GM21619 (cell line): ENCODE measurements at regions not wholly inside any gene's neighbourhood (a gene's known extent, or its start where the extent isn't known, plus 50 kb on each side); places are given as distances from the start of the nearest gene placed in this dataset.

ENCODE experiments used
- ATAC-seq: cut with Tn5 transposase; IDR thresholded peaks from one replicate; pipeline ENCODE4 v1.9.1; 2021; ENCODE audit not compliant: unreplicated experiment

DNA sequence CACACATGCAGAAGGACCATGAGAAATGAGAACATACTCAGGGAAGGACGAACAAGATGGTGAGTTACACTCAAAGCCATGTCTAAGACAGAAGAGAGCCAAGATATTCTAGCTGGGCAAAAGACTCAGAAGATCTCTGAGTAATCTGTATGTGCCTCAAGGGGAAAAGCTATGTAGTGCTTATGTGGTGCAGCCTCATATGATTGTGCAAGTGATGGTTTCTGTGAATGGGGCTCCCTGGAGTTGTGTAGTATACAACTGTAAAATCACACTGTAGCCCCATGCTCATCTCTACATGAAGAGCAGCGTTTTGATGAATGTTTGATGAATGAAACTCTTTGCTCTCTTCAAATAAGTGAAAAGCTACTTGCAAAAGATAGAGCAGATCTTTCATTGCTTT, 57.5 kb downstream of the OSR1 start:
- ATAC-seq = no peak

DNA sequence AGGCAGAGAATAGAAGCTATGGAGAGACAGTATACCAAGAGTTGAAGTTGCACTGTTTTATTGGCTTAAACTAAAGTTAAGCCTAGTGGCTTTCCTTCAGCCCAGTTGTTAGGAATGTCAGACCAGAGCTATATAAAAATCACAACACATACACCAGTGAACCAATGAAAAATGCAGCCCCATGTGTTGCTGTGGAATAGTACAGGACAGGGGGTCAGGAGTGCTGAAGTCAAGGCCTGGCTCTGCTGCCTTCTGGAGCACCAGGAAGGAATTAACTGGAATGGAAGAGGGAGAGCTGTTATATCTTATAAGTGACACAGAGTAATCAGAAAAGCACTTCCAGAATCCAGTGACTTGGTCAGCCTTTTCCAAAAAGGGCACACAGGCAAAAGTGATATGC, 58.9 kb downstream of the OSR1 start:
- no peak for ATAC-seq

DNA sequence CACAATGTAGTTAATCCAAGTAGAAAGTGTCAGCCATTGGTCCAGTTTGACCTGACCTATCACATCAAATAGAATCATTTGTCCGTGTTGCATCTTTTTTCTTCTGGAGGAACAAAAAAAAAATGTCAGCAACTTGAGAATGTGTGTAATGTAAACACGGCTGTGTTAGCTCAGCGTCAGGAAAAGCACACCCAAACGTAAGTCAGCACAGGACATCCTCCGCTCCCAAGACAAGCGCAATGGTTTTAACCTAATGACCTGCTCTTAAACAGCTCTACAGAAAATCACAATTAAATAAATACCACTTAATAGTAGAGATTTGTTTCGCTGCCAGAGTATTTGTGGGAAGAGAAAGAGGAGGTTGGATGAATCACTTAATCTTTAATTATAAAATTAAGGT, 59.4 kb downstream of the OSR1 start:
- no peak for ATAC-seq

DNA sequence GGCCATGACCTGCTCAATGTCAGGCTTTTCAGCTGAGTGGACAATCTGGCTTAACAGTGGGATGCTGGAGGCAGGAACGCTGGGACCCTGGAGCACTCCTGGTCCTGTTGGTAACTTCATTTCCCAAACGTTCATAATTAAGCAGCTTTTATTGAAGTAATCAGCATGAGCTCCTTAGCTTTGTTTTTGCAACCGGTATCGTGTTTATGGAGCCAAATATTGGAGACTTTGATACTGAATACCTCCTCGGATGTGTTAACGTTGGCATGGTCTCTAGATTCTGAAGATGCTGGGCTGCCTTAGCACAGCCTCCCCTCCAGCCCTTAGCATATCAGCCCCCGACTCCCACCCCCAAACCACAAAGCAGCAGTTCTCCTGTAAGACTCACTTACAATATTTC, 60.7 kb downstream of the OSR1 start:
- no peak for ATAC-seq

DNA sequence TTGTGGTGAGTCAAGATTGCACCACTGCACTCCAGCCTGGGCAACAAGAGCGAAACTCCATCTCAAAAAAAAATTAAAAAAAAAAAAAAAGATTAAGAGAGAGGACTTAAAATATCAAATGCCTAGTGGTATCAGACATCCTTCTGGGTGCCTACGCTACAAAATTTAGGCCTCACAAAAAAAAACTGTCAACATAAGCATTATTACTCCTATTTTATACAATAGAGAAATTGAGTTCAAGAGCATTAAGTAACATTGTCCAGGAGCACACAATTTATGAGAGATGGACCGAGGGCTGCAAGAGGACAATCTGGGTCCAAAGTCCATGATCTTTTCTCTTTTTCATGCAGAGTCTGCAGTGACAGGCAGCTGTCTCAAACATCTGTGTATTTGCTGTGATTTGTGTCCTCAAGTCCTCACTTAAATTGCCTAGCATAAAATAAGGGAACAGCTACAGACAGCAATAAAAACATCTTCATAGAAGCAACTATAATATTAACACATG, 62.4 kb downstream of the OSR1 start:
- no peak for ATAC-seq

DNA sequence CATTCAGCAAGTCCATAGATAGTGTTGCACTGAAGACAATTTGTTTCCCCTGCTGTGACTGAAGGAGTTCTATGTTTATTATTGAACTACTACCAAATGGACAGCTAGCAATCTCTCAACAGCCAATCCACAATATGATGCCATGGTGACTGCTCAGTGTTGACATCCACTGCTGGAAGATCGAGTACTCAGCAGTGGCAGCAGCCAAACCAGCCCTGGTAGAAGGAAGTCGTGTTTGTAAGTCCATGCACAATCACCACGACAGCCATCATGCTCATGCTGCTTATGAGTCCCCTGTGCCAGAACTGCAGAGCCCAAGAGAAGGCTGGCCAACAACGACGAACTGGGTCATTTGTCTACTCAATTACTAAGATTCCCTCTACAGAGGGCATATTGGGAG, 66.4 kb downstream of the OSR1 start:
- ATAC-seq = no peak

DNA sequence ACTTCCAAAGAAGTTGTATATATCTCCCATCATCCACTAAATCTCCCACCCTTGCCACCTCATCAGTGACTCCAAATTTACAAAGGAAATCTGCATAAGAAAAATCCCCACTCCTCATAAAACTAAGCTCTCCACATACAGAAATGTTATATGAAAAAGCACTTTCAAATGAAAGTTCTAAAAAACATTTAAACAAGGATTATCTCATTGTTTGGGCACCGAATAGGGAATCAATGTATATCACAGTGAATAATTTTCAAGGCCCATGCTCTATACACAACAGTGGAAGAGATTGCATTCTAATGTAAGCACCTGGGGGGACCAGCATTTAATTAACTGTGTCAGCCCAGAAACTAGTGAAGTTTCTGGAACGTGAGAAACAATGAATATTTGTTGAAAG, 70.1 kb downstream of the OSR1 start:
- ATAC-seq = no peak

DNA sequence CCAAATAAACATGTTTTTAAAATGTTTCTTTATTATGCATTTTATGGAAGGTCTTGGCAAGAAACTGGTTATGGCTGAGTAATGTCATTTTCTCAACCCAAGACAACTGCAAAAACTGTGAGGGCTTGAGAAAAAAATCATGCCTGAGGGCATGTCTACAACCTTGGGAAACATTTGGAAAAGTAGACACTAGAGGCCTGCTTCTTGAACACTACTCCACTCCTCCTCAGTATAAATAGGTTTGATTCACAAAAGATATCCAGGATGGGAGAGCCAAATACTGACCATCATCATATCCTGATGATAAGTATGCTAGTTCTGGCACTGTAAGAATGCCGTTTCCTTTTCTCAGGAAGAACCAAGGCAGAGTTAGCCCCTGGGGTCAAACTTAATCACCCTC, 71.1 kb downstream of the OSR1 start:
- no peak for ATAC-seq

DNA sequence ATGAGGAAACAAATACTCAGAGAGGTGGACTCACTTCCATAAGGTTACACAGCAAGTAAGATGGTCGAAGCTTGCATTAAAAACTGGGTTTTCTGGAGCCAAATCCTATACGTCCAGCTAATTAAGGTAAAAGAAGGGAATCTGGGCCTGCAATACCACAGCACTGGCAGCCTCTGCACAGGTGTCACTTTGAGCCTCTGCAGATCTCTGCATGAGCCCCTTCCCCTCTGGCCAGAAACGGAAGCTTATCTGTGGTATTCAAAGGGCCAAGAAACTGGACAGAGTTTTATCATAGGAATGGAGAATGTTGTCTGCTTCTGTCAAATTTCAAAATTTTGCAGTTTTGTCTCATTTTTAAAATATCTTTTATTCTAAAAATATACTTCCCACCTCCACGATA, 76.1 kb downstream of the OSR1 start:
- no peak for ATAC-seq

DNA sequence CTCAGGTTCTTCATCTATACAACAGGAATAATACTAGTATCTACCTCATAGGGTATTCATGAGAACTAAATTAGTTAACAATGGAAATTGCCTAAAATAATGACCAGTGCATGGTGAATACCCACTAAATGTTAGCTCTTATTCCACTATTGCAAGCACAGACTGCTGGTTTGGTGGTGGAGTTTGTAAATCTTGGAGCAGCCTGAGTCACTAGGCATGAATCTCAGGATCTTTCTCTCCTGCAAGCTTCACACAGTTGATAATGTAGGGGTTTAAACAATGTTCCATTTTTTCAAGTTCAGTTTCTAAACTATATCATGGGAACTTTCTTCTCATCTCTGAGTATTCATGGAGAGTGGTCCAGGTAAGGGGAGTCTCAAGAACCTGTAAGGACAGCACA, 84.0 kb downstream of the OSR1 start:
- ATAC-seq = no peak

DNA sequence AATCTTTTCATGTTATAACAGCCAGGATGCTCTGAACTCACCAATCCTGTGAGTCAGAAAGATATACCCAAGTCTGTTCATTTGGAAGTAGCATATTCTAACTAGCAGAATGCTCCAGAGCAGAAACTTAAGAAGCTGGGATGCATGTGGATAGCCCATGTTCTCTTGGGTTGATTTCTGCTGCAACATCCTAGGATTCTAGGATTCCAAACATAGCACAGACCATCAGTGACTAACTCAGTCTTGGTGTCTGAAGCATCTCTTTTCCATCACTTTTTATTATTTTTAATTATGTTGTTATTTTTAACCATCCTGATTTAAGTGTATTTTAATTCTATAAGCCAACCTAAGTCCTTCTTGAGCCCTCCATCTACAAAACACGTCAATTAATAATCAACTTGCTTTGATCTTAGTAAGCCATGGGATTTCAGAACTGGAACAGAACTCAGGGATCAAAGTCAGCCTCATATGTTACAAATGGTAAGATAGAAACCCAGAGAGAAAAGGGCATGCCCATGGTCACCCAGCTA, 85.4 kb downstream of the OSR1 start:
- ATAC-seq = no peak

DNA sequence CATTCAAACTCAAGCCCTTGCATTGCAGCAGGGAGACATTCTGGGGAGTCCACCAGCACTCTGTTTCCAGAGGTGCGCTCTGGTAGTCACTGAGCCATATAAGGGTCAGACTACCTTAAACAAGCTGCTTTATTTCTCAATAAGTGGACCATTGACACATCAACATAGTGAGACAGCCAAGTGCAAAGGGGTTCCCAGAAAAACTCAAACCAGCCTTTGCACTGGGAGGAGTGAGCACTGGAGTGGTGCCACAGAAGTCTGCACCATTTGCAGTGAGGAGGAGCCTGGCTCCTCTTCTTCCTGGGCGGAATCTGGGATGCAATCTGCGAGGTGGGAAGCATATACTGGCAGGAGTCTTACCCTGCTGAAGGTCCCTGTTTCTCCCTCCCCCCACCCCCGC, 86.4 kb downstream of the OSR1 start:
- ATAC-seq = no peak

DNA sequence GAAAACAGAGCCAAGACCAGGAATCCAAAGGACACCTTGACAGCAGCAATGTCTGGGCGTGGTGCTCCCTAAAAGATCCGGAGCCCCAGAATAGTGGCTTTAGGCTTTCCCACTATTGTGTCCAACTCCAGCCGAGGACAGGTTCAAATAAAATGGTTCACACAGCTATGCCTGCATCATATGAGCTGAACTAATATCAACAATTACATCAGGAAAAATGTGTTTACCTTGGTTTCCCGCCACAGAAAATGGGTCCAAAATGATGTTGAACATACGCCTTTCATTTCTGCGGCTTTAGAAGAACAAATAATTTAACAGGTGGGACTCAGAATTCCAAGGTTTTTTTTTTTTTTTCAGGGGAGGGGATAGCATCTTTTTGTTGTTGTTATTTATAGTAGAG, 93.6 kb downstream of the OSR1 start:
- no peak for ATAC-seq

DNA sequence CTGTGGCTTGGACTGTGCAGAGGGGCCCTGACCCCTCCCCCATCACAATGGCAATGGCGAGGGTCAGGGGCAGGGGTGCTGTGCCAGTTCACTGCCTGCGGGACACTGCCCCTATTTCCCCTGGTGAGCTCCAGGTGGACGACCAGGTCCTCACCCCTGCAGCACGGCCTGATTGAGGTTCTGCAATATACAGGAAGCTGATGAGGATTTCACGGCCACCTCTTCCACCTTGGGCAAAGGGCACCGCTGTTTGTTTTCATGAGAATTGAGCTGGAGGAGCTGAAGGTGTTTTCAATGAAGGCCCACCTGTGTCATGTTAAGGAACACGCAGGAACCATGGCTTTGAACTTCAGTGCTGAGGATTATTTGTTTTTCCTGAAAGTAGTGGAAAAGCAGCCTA, 96.3 kb downstream of the OSR1 start:
- ATAC-seq = no peak

DNA sequence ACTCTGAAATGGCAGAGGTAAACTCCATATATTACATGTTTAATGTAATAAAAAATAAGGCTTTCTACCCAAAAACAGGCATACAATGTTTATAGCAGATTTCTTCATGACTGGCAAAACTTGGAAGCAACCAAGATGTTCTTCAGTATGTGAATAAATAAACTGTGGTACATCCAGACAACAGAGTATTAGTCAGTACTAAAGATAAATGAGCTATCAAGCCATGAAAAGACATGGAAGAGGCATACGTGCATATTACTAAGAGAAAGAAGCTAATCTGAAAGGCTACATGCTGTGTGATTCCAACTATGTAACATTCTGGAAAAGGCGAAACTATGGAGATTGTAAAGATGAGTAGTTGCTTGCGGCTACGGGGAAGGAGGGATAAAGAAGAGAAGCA, 97.4 kb downstream of the OSR1 start:
- ATAC-seq = no peak

DNA sequence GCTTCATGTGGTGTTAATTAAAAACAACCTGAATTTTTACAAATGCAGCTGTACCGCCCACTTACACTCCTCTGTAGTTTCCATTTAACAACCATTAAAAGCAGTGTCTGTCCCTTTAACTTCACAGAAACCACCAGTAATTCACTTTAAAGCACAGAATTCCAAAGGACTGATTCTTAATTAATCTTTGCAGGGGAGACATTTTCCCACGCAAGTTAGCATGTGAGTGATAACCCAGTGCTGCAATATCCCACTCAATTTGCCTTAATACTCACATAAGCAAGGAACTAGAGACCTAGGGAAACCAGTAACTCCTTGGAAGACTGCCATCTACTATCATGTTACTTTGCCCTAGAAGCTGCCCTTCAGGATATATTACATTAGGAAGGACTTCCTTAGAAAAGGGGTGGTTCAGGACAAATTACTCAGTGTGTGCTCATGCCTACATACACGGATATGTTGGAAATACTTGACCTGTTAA, 102.3 kb downstream of the OSR1 start:
- ATAC-seq = no peak

DNA sequence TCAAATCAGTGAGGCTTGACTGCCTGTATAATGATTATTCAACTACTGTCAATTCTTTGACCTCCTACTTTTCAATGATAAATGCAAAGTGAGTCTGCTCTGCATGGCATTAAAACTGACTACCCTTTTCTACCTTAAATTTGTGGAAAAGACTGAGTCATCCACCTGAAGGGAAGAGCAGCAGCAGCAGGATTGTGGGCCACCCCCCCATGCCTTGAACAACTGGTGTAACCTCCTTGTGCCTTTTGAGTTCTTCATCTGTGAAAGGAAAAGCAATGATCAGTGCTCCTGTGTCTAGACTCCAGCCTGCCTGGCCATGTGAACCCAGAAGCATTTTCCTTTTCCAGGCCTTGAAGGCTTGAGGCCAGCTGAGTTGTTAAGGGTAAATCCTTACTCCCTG, 102.9 kb downstream of the OSR1 start:
- ATAC-seq = no peak

DNA sequence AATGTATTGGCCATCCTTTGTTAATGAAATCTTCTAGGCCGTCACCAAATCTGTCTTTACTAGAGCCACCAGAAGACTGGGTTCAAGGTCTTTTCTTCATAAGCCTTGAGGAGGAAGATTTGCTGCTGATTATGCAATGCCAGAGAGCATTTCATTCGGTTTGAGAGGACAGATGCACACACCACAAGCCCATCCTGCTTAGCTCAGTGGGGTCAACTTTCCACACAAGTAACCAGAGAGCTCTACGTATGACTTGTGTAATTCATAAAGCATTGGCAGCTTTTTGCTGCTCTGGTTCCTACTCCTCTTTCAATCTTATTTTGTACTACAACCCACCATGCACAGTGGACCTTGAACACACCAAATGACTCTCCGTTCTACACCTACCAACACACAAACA, 106.9 kb downstream of the OSR1 start:
- ATAC-seq = no peak

DNA sequence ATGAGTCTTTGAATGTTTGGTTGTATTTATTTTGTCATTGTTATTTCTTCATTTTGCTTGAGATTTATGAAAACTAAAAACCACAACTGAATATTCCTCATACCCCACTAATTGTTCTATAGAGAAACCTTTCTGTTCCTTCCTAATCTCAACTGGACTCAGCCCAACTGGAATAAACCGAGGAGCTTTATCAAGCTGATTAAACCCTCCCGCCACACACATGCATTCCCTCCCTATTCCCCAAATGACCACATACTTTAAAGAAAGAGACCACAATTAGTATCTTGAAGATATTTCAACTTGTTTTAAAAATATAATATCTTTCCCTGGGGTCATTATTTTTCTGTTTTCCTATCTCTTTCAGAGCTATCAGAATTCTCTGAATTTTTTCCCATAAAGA, 107.5 kb downstream of the OSR1 start:
- ATAC-seq = no peak

DNA sequence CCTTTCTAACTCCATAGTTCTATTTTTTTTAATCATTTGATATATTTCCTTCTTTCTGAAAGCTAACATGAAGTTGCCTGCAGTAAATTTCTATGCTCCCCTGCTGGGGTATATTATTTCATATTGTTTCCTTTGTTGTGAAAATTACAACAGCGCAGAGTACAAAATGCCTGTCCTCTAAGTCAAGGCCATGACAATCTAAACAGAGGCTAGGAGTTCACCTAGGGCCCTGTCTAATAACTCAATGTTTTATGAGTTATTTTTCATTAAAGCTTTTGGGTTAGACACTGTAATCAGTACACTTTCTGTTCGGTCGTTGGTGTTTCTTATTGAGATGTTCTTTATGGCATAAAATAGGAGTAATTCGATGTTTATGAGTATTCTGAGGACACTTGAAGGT, 111.2 kb downstream of the OSR1 start:
- ATAC-seq = no peak

DNA sequence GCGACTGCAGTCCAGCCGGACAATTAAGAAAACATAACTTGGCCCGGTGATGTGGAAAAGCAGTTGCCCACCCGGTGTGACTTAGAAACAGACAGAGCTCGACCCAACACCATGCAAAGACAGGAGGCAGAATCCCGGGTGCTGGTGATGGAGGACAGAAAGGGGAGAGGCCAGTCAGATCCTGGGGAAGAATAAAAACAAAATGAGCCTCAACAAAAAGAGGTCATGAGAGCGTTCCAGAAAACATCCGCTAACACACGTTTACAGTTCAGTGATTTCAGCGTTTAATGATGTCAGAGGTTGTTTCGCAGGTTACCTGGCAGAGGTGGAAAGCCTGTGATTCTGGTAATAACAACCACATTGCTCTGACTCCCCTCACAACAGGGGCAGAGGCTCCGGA, 111.9 kb downstream of the OSR1 start:
- ATAC-seq = no peak

DNA sequence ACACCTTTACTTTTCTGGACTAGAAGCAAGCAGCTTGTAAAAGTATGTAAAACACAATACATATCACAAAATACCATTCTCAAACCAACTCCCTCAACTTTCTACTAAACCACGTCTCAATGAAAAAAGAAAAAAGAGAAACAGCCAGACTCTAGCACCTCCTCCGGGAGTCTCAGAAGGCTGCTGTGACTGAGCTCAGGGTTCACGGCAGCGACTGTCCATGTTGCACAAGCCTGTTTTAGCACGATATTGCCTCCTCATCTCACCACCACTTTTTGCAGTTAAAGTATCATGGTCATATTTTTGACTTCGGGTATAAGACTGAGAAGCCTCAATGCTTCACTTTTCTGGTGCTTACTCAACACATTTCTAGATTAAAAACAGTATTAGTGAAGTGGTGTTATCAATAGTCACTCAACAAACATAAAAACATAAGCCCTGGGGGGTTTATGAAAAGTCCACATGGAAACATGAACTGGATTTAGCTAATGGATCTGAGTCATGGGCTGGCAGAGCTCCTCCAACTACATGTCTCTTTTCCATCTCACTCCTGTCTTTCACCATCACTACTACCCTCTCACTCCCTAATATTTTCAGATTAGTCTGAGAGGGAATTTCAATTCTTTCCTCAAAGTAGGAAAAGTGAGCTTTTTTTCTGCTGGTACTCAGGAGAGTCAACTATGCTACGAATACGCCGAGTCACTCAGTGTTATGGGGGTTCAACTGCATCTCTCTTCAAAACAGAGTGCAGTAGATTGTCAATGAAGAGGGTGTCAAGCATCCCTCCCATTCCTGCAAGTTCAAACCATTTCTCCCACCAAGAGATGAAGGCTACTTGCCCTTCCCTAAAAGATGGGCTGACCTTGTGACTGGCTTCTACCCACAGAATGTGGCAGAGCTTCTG, 113.7 kb downstream of the OSR1 start:
- ATAC-seq = no peak
